ACC112 (cell line): ENCODE measurements at regions not wholly inside any gene's neighbourhood (a gene's known extent, or its start where the extent isn't known, plus 50 kb on each side); places are given as distances from the start of the nearest gene placed in this dataset.

Experiments used
- H2AFZ ChIP-seq: fragments of 200-600 bp; sonication (generic); one replicate; pipeline ENCODE4 v1.6.0; 2017; ENCODE audit warnings: antibody characterized with exemption, low read length; ENCODE audit not compliant: unreplicated experiment
- H3K27ac ChIP-seq: fragments of 200-600 bp; sonication (generic); 2 replicates; pipeline ENCODE4 v1.5.1; 2014; ENCODE audit warnings: low read depth, mild to moderate bottlenecking, antibody characterized with exemption, low read length, moderate library complexity
- H3K27me3 ChIP-seq: fragments of 200-600 bp; sonication (generic); 2 replicates; pipeline ENCODE4 v1.6.1; 2014; ENCODE audit warnings: mild to moderate bottlenecking, antibody characterized with exemption, low read length, moderate library complexity, mixed read lengths; ENCODE audit not compliant: insufficient read depth
- H3K36me3 ChIP-seq: fragments of 200-600 bp; sonication (generic); 2 replicates; pipeline ENCODE4 v1.6.1; 2016; ENCODE audit warnings: mild to moderate bottlenecking, antibody characterized with exemption, low read length, moderate library complexity, mixed read lengths; ENCODE audit not compliant: insufficient read depth
- H3K4me1 ChIP-seq: fragments of 200-600 bp; sonication (generic); one replicate; pipeline ENCODE4 v1.6.1; 2016; ENCODE audit warnings: low read length, mixed read lengths; ENCODE audit not compliant: insufficient read depth, unreplicated experiment, control insufficient read depth
- H3K4me3 ChIP-seq: fragments of 200-600 bp; sonication (generic); 2 replicates; pipeline ENCODE4 v1.5.1; 2014; ENCODE audit warnings: mild to moderate bottlenecking, low read depth, low read length
- H3K79me2 ChIP-seq: fragments of 200-600 bp; sonication (generic); one replicate; pipeline ENCODE4 v1.6.0; 2016; ENCODE audit warnings: low read length; ENCODE audit not compliant: control insufficient read depth, unreplicated experiment, insufficient read depth

GRCh38 chr17:70810609-70811008 is 641.3 kb downstream of the KCNJ2 start:
- H3K4me3 ChIP-seq = no peak overlapping the region

GRCh38 chr17:70813355-70813930 is 644.1 kb downstream of the KCNJ2 start:
- Histone ChIP-seq H3K27ac (no peak overlapping the region), H3K79me2 (no peaks in the 10 kb centered on the region), H3K27me3 (no peaks in the 10 kb centered on the region), H3K4me1 (peaks cover 5% of the 10 kb centered on the region), H2AFZ (no peak overlapping the region), H3K4me3 (no peak overlapping the region), H3K36me3 (no peaks in the 10 kb centered on the region)

More at GRCh38 chr17:70810609-70811008, 641.3 kb downstream of the KCNJ2 start:
- no peak overlapping the region for H2AFZ ChIP-seq
- H3K36me3 ChIP-seq = no peaks in the 10 kb centered on the region
- no peaks in the 10 kb centered on the region for H3K27me3 ChIP-seq
- no peak overlapping the region for H3K27ac ChIP-seq
- no peaks in the 10 kb centered on the region for H3K79me2 ChIP-seq
- peaks cover 5% of the 10 kb centered on the region for H3K4me1 ChIP-seq

GRCh38 chr17:70819183-70819582 is 649.9 kb downstream of the KCNJ2 start:
- H3K4me1 ChIP-seq = no peaks in the 10 kb centered on the region
- H3K27ac ChIP-seq = no peak overlapping the region
- no peaks in the 10 kb centered on the region for H3K27me3 ChIP-seq
- H3K4me3 ChIP-seq = no peak overlapping the region
- H3K79me2 ChIP-seq = no peaks in the 10 kb centered on the region
- no peaks in the 10 kb centered on the region for H3K36me3 ChIP-seq
- no peak overlapping the region for H2AFZ ChIP-seq

- Histone ChIP-seq H3K4me3 (no peak overlapping the region), H3K27me3 (no peaks in the 10 kb centered on the region), H3K4me1 (no peaks in the 10 kb centered on the region), H3K36me3 (no peaks in the 10 kb centered on the region), H3K27ac (no peak overlapping the region), H3K79me2 (no peaks in the 10 kb centered on the region), H2AFZ (no peak overlapping the region)
Observed at GRCh38 chr17:70820276-70820675, 650.9 kb downstream of the KCNJ2 start.

- H3K4me3 ChIP-seq = no peak overlapping the region
- no peaks in the 10 kb centered on the region for H3K27me3 ChIP-seq
- H2AFZ ChIP-seq = no peak overlapping the region
- H3K79me2 ChIP-seq = no peaks in the 10 kb centered on the region
- H3K4me1 ChIP-seq = no peaks in the 10 kb centered on the region
- no peak overlapping the region for H3K27ac ChIP-seq
- no peaks in the 10 kb centered on the region for H3K36me3 ChIP-seq
Observed at GRCh38 chr17:70825321-70826125, 656.2 kb downstream of the KCNJ2 start.

GRCh38 chr17:70829876-70830275 is 660.5 kb downstream of the KCNJ2 start:
- no peaks in the 10 kb centered on the region for H3K4me1 ChIP-seq
- no peaks in the 10 kb centered on the region for H3K36me3 ChIP-seq
- H2AFZ ChIP-seq = no peak overlapping the region
- H3K27ac ChIP-seq = no peak overlapping the region
- no peak overlapping the region for H3K4me3 ChIP-seq
- no peaks in the 10 kb centered on the region for H3K27me3 ChIP-seq
- H3K79me2 ChIP-seq = no peaks in the 10 kb centered on the region

GRCh38 chr17:70834039-70834438 is 664.7 kb downstream of the KCNJ2 start:
- no peaks in the 10 kb centered on the region for H3K4me1 ChIP-seq
- H3K79me2 ChIP-seq = no peaks in the 10 kb centered on the region
- H3K27ac ChIP-seq = no peak overlapping the region
- no peaks in the 10 kb centered on the region for H3K36me3 ChIP-seq
- no peak overlapping the region for H3K4me3 ChIP-seq
- no peaks in the 10 kb centered on the region for H3K27me3 ChIP-seq
- H2AFZ ChIP-seq = no peak overlapping the region

- Histone ChIP-seq H3K27ac (peak overlapping the region; percentile 48), H3K4me3 (no peak overlapping the region), H3K36me3 (no peaks in the 10 kb centered on the region), H3K27me3 (no peaks in the 10 kb centered on the region), H3K79me2 (no peaks in the 10 kb centered on the region), H2AFZ (no peak overlapping the region), H3K4me1 (peaks cover 4% of the 10 kb centered on the region)
Observed at GRCh38 chr17:70848785-70849184, 679.5 kb downstream of the KCNJ2 start.

GRCh38 chr17:70855401-70856054 is 686.2 kb downstream of the KCNJ2 start:
- Histone ChIP-seq H3K4me3 (no peak overlapping the region), H2AFZ (no peak overlapping the region), H3K27ac (no peak overlapping the region), H3K4me1 (no peaks in the 10 kb centered on the region), H3K79me2 (no peaks in the 10 kb centered on the region), H3K36me3 (no peaks in the 10 kb centered on the region), H3K27me3 (no peaks in the 10 kb centered on the region)

- H3K4me1 ChIP-seq = no peaks in the 10 kb centered on the region
- H3K4me3 ChIP-seq = no peak overlapping the region
- H3K36me3 ChIP-seq = no peaks in the 10 kb centered on the region
- H3K79me2 ChIP-seq = no peaks in the 10 kb centered on the region
- H2AFZ ChIP-seq = no peak overlapping the region
- H3K27ac ChIP-seq = no peak overlapping the region
- no peaks in the 10 kb centered on the region for H3K27me3 ChIP-seq
Observed at GRCh38 chr17:70857351-70857750, 688.0 kb downstream of the KCNJ2 start.

- Histone ChIP-seq H2AFZ (no peak overlapping the region), H3K27ac (no peak overlapping the region), H3K27me3 (no peaks in the 10 kb centered on the region), H3K4me1 (peaks cover 7% of the 10 kb centered on the region), H3K79me2 (no peaks in the 10 kb centered on the region), H3K36me3 (no peaks in the 10 kb centered on the region), H3K4me3 (no peak overlapping the region)
Observed at GRCh38 chr17:70859829-70860228, 690.5 kb downstream of the KCNJ2 start.
